ENCODE measurements at regions not wholly inside any gene's neighbourhood (a gene's known extent, or its start where the extent isn't known, plus 50 kb on each side); places are given as distances from the start of the nearest gene placed in this dataset.

GRCh38 chr18:43405097-43405496, 127.8 kb upstream of the SYT4 start:
- POLR2A ChIA-PET = no interaction called here

DNA sequence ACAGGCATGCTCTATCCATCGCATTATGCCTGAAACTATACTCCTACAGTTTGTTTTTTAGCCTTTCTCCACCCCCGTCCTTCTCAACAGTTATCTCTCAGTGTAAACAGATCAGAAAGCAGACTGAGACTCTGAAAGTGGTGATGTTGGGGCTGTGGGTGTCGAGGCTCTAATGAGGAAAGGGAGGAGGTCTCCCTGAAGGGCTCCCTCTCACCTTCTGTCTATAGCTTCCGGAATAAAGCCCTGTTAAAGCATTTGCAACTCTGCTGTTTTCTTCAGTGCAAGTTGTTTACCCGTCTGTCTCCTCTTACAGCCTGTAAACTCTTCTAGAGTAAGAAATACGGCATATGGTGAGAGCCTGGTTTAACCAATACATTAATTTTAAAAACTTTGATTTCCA, 136.7 kb upstream of the SYT4 start:
- no peak for DNase-seq
- Mint-ChIP-seq H3K27me3 (ENCODE audit: low read depth) (no peaks in the 10 kb centered on the region), H3K9me3 (ENCODE audit: insufficient read depth) (peaks cover 9% of the 10 kb centered on the region), H3K27ac (no peak overlapping the region), H3K4me1 (ENCODE audit: low read depth) (no peaks in the 10 kb centered on the region), H3K4me3 (no peak overlapping the region), H3K36me3 (ENCODE audit: low read depth) (no peaks in the 10 kb centered on the region)
- no peak for ATAC-seq
- CTCF ChIA-PET = no interaction called here
- POLR2A ChIA-PET = no interaction called here

More at GRCh38 chr18:43405097-43405496, 127.8 kb upstream of the SYT4 start:
- Mint-ChIP-seq H3K4me3 (no peak overlapping the region), H3K9me3 (ENCODE audit: insufficient read depth) (peaks cover 5% of the 10 kb centered on the region), H3K36me3 (ENCODE audit: low read depth) (no peaks in the 10 kb centered on the region), H3K27me3 (ENCODE audit: low read depth) (no peaks in the 10 kb centered on the region), H3K4me1 (ENCODE audit: low read depth) (no peaks in the 10 kb centered on the region), H3K27ac (no peak overlapping the region)
- ATAC-seq = no peak
- CTCF ChIA-PET = no interaction called here
- no peak for DNase-seq

- H3K9me3 Mint-ChIP-seq (ENCODE audit: insufficient read depth) = peaks cover 9% of the 10 kb centered on the region
- ATAC-seq = no peak
- CTCF ChIA-PET = no interaction called here
- H3K4me1 Mint-ChIP-seq (ENCODE audit: low read depth) = no peaks in the 10 kb centered on the region
- H3K36me3 Mint-ChIP-seq (ENCODE audit: low read depth) = no peaks in the 10 kb centered on the region
- POLR2A ChIA-PET = no interaction called here
- DNase-seq = no peak
- no peak overlapping the region for H3K27ac Mint-ChIP-seq
- no peaks in the 10 kb centered on the region for H3K27me3 Mint-ChIP-seq (ENCODE audit: low read depth)
- no peak overlapping the region for H3K4me3 Mint-ChIP-seq
Observed at GRCh38 chr18:43420091-43420490, 142.8 kb upstream of the SYT4 start.

GRCh38 chr18:43420950-43421349, 143.7 kb upstream of the SYT4 start:
- ChIA-PET CTCF (no interaction called here), POLR2A (no interaction called here)
- H3K9me3 Mint-ChIP-seq (ENCODE audit: insufficient read depth) = peaks cover under 1% of the 10 kb centered on the region
- ATAC-seq (no peak), DNase-seq (no peak)
- H3K27me3 Mint-ChIP-seq (ENCODE audit: low read depth) = no peaks in the 10 kb centered on the region
- no peaks in the 10 kb centered on the region for H3K4me1 Mint-ChIP-seq (ENCODE audit: low read depth)
- no peaks in the 10 kb centered on the region for H3K36me3 Mint-ChIP-seq (ENCODE audit: low read depth)
- H3K27ac Mint-ChIP-seq = no peak overlapping the region
- no peak overlapping the region for H3K4me3 Mint-ChIP-seq

- ChIA-PET CTCF (no interaction called here), POLR2A (no interaction called here)
- no peak for ATAC-seq
- no peak for DNase-seq
- Mint-ChIP-seq H3K27me3 (ENCODE audit: low read depth) (no peaks in the 10 kb centered on the region), H3K27ac (no peak overlapping the region), H3K4me1 (ENCODE audit: low read depth) (no peaks in the 10 kb centered on the region), H3K36me3 (ENCODE audit: low read depth) (no peaks in the 10 kb centered on the region), H3K4me3 (no peak overlapping the region), H3K9me3 (ENCODE audit: insufficient read depth) (no peaks in the 10 kb centered on the region)
Observed at GRCh38 chr18:43422518-43422917, 145.2 kb upstream of the SYT4 start.

GRCh38 chr18:43435851-43436250, 158.6 kb upstream of the SYT4 start:
- ChIA-PET CTCF (no interaction called here), POLR2A (no interaction called here)
- H3K36me3 Mint-ChIP-seq (ENCODE audit: low read depth) = no peaks in the 10 kb centered on the region
- H3K9me3 Mint-ChIP-seq (ENCODE audit: insufficient read depth) = peaks cover 7% of the 10 kb centered on the region
- H3K4me3 Mint-ChIP-seq = no peak overlapping the region
- ATAC-seq = no peak
- no peaks in the 10 kb centered on the region for H3K27me3 Mint-ChIP-seq (ENCODE audit: low read depth)
- no peaks in the 10 kb centered on the region for H3K4me1 Mint-ChIP-seq (ENCODE audit: low read depth)
- no peak for DNase-seq
- no peak overlapping the region for H3K27ac Mint-ChIP-seq

- no peaks in the 10 kb centered on the region for H3K4me1 Mint-ChIP-seq (ENCODE audit: low read depth)
- ChIA-PET POLR2A (no interaction called here), CTCF (no interaction called here)
- no peaks in the 10 kb centered on the region for H3K36me3 Mint-ChIP-seq (ENCODE audit: low read depth)
- H3K27ac Mint-ChIP-seq = no peak overlapping the region
- DNase-seq = no peak
- no peak overlapping the region for H3K4me3 Mint-ChIP-seq
- H3K27me3 Mint-ChIP-seq (ENCODE audit: low read depth) = no peaks in the 10 kb centered on the region
- H3K9me3 Mint-ChIP-seq (ENCODE audit: insufficient read depth) = peaks cover 12% of the 10 kb centered on the region
- ATAC-seq = no peak
Observed at GRCh38 chr18:43442131-43442530, 164.8 kb upstream of the SYT4 start.

GRCh38 chr18:43442571-43442970, 165.3 kb upstream of the SYT4 start:
- POLR2A ChIA-PET = no interaction called here
- CTCF ChIA-PET = no interaction called here
- Mint-ChIP-seq H3K27ac (no peak overlapping the region), H3K9me3 (ENCODE audit: insufficient read depth) (peaks cover 12% of the 10 kb centered on the region), H3K36me3 (ENCODE audit: low read depth) (no peaks in the 10 kb centered on the region), H3K4me3 (no peak overlapping the region), H3K27me3 (ENCODE audit: low read depth) (no peaks in the 10 kb centered on the region), H3K4me1 (ENCODE audit: low read depth) (no peaks in the 10 kb centered on the region)
- no peak for DNase-seq
- ATAC-seq = no peak

DNA sequence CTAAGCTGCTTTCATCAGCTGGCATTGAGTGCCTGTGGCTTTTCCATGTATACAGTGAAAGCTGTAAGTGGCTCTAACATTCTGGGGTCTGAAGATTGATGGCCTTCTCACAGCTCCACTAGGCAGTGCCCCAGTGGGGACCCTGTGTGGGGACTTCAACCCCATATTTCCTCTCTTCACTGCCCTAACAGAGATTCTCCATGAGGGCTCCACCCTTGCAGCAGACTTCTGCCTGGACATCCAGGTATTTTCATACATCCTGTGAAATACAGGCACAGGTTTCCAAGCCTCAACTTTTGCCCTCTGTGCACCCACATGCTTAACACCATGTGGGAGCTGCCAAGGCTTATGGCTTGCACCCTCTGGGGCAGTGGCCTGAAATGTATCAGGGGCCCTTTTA, 188.2 kb upstream of the SYT4 start:
- H3K36me3 Mint-ChIP-seq (ENCODE audit: low read depth) = no peaks in the 10 kb centered on the region
- H3K27me3 Mint-ChIP-seq (ENCODE audit: low read depth) = no peaks in the 10 kb centered on the region
- H3K27ac Mint-ChIP-seq = no peak overlapping the region
- peaks cover 7% of the 10 kb centered on the region for H3K9me3 Mint-ChIP-seq (ENCODE audit: insufficient read depth)
- H3K4me3 Mint-ChIP-seq = no peak overlapping the region
- ATAC-seq (no peak), DNase-seq (no peak)
- CTCF ChIA-PET = no interaction called here
- POLR2A ChIA-PET = no interaction called here
- no peaks in the 10 kb centered on the region for H3K4me1 Mint-ChIP-seq (ENCODE audit: low read depth)

DNA sequence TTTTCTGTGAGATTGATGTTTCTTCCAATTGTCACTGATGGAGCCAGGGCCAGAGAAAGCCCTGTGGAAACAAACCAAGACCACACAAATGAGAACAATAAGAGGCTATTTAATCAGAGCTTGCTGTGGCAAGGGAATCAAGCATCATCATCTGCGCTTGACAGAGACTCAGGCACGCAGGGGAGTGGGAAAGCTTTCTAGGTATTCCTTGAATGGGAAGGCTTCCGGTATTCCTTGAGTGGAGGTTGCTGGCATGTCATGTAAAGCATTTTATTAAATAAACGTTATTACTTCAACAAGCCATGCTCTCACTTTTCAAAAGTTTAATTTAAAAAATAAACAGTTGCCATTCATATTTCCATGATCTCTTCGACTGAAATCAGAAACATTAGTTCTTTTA, 194.6 kb upstream of the SYT4 start:
- ChIA-PET POLR2A (no interaction called here), CTCF (no interaction called here)
- DNase-seq (no peak), ATAC-seq (no peak)
- Mint-ChIP-seq H3K27ac (no peak overlapping the region), H3K9me3 (ENCODE audit: insufficient read depth) (no peaks in the 10 kb centered on the region), H3K4me1 (ENCODE audit: low read depth) (no peaks in the 10 kb centered on the region), H3K4me3 (no peak overlapping the region), H3K36me3 (ENCODE audit: low read depth) (no peaks in the 10 kb centered on the region), H3K27me3 (ENCODE audit: low read depth) (no peaks in the 10 kb centered on the region)

GRCh38 chr18:43481069-43481468, 203.8 kb upstream of the SYT4 start:
- ChIA-PET CTCF (interaction anchor here (1.3 kb wide), 1 partner anchor 140 kb away, joined by 3 read pairs; no protein-coding TSS in a partner anchor), POLR2A (no interaction called here)
- no peaks in the 10 kb centered on the region for H3K36me3 Mint-ChIP-seq (ENCODE audit: low read depth)
- no peaks in the 10 kb centered on the region for H3K27me3 Mint-ChIP-seq (ENCODE audit: low read depth)
- no peak overlapping the region for H3K27ac Mint-ChIP-seq
- ATAC-seq = no peak
- no peak for DNase-seq
- no peaks in the 10 kb centered on the region for H3K9me3 Mint-ChIP-seq (ENCODE audit: insufficient read depth)
- H3K4me1 Mint-ChIP-seq (ENCODE audit: low read depth) = no peaks in the 10 kb centered on the region
- H3K4me3 Mint-ChIP-seq = no peak overlapping the region

- no peak for DNase-seq
- POLR2A ChIA-PET = no interaction called here
- no peaks in the 10 kb centered on the region for H3K36me3 Mint-ChIP-seq (ENCODE audit: low read depth)
- no peak overlapping the region for H3K4me3 Mint-ChIP-seq
- no peaks in the 10 kb centered on the region for H3K4me1 Mint-ChIP-seq (ENCODE audit: low read depth)
- no peaks in the 10 kb centered on the region for H3K27me3 Mint-ChIP-seq (ENCODE audit: low read depth)
- ATAC-seq = no peak
- H3K9me3 Mint-ChIP-seq (ENCODE audit: insufficient read depth) = no peaks in the 10 kb centered on the region
- CTCF ChIA-PET = no interaction called here
- H3K27ac Mint-ChIP-seq = no peak overlapping the region
Observed at GRCh38 chr18:43482136-43482535, 204.8 kb upstream of the SYT4 start.

GRCh38 chr18:43482600-43482999, 205.3 kb upstream of the SYT4 start:
- H3K27me3 Mint-ChIP-seq (ENCODE audit: low read depth) = no peaks in the 10 kb centered on the region
- H3K4me1 Mint-ChIP-seq (ENCODE audit: low read depth) = no peaks in the 10 kb centered on the region
- H3K4me3 Mint-ChIP-seq = no peak overlapping the region
- H3K9me3 Mint-ChIP-seq (ENCODE audit: insufficient read depth) = no peaks in the 10 kb centered on the region
- ATAC-seq (no peak), DNase-seq (no peak)
- H3K27ac Mint-ChIP-seq = no peak overlapping the region
- POLR2A ChIA-PET = no interaction called here
- CTCF ChIA-PET = no interaction called here
- H3K36me3 Mint-ChIP-seq (ENCODE audit: low read depth) = no peaks in the 10 kb centered on the region
